GM06990 (cell line): ENCODE measurements at regions not wholly inside any gene's neighbourhood (a gene's known extent, or its start where the extent isn't known, plus 50 kb on each side); places are given as distances from the start of the nearest gene placed in this dataset.

Source experiments
- DNase-seq: peaks from one replicate; pipeline ENCODE4 v3.0.0-alpha.2; 2011; ENCODE audit not compliant: insufficient read length; ENCODE audit errors: extremely low read depth
- H3K27me3 ChIP-seq: replicated peaks from 2 replicates; pipeline ENCODE4 v1.6.0; 2011; ENCODE audit warnings: low read length; ENCODE audit not compliant: control insufficient read depth, insufficient read depth
- H3K36me3 ChIP-seq: 2 replicates; pipeline ENCODE4 v1.5.1; 2011; ENCODE audit warnings: low read length; ENCODE audit not compliant: control insufficient read depth, insufficient read depth
- H3K4me3 ChIP-seq: replicated peaks from 2 replicates; pipeline ENCODE4 v1.5.1; 2011; ENCODE audit warnings: low read depth, mild to moderate bottlenecking, control low read depth, low read length
- TF ChIP-seq, protein P1 (sequence below): IDR thresholded peaks from 2 replicates; pipeline ENCODE4 v1.5.1; 2011; ENCODE audit warnings: low read length, control low read depth, mild to moderate bottlenecking, inconsistent platforms; ENCODE audit not compliant: insufficient read depth, poor library complexity, severe bottlenecking

GRCh38 chr13:74560325-74560724 lies 426.1 kb upstream of the KLF12 start:
- DNase-seq = no peak
- H3K4me3 ChIP-seq = no peak overlapping the region
- no peaks in the 10 kb centered on the region for H3K27me3 ChIP-seq
- no peaks in the 10 kb centered on the region for H3K36me3 ChIP-seq
- TF ChIP-seq, protein P1, sequence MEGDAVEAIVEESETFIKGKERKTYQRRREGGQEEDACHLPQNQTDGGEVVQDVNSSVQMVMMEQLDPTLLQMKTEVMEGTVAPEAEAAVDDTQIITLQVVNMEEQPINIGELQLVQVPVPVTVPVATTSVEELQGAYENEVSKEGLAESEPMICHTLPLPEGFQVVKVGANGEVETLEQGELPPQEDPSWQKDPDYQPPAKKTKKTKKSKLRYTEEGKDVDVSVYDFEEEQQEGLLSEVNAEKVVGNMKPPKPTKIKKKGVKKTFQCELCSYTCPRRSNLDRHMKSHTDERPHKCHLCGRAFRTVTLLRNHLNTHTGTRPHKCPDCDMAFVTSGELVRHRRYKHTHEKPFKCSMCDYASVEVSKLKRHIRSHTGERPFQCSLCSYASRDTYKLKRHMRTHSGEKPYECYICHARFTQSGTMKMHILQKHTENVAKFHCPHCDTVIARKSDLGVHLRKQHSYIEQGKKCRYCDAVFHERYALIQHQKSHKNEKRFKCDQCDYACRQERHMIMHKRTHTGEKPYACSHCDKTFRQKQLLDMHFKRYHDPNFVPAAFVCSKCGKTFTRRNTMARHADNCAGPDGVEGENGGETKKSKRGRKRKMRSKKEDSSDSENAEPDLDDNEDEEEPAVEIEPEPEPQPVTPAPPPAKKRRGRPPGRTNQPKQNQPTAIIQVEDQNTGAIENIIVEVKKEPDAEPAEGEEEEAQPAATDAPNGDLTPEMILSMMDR = no peak

DNA sequence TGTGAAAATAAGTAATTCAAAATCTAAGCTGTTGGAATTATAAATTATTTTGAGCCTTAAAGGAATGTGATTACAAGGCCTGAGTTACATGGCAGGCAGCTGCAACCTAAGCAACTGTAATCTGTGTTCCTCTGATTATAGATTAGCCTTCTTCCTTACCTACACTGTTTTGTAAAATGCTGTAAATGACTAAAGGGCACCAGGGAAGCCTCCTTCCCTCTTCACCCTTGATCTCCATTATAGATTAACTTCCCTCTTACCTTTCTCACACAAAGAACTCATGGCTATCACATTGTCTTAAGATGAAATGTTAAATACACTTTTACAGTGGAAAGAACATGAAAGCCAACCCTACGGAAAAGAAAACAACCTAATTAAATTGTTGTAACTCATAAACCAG lies 423.7 kb upstream of the KLF12 start:
- H3K4me3 ChIP-seq = no peak overlapping the region
- no peaks in the 10 kb centered on the region for H3K27me3 ChIP-seq
- no peak for DNase-seq
- TF ChIP-seq, protein P1 = no peak
- no peaks in the 10 kb centered on the region for H3K36me3 ChIP-seq

GRCh38 chr13:74555651-74556420 lies 421.6 kb upstream of the KLF12 start:
- Histone ChIP-seq H3K4me3 (no peak overlapping the region), H3K36me3 (no peaks in the 10 kb centered on the region), H3K27me3 (no peaks in the 10 kb centered on the region)
- TF ChIP-seq, protein P1 = no peak
- no peak for DNase-seq

DNA sequence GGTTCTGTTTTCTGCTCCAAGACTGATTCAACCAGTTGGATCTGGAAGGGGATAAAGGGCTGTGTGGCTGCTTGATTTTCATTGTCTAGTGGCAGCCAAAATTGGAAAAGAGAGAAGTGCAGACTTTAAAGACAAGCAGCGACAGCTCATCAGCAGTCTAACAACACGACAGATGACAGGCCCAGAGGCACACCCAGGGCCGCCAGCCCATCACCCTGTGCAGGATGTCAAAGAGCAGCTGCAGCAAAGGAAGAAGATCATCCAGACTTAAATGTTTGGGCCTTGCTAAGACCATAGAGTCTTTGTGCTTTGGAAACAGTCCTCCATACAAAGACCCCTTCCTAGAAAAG lies 421.0 kb upstream of the KLF12 start:
- TF ChIP-seq, protein P1 = no peak
- no peak for DNase-seq
- H3K4me3 ChIP-seq = no peak overlapping the region

DNA sequence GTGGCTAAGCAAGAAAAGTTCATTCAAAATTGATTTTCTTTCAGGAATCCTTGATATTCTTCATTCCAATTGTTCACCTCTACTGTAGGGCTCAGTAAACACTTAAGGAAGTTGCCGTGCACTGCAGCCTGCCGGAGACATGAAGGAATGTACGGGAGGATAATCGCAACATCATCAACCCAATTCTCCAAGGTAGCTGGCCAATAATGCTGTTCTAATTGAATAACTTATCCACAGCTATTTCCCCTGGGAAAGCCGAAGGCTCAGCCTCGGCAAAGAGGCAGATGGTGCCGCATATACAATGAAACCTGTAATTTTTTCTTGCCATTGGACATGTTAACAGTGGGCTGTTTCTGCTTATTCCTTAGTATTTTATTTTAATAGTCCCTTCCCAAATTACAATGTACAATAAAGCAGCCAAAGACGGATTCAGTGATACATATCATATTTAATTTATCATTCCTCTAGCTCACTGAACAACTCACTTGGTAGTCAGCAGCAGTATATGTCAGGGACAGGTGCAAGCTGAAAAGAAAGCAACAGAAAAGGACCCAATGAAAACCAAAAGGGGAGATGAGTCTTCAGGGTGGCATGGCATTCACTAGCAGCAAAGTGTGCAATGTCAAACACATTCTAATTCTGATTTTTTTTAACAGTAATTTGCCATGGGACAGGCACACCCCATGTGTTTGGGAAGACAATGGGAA lies 420.5 kb upstream of the KLF12 start:
- TF ChIP-seq, protein P1 = no peak
- no peaks in the 10 kb centered on the region for H3K36me3 ChIP-seq

More for the DNA sequence above, 421.0 kb upstream of the KLF12 start:
- H3K36me3 ChIP-seq = no peaks in the 10 kb centered on the region
- no peaks in the 10 kb centered on the region for H3K27me3 ChIP-seq

More for the DNA sequence above, 420.5 kb upstream of the KLF12 start:
- Histone ChIP-seq H3K4me3 (no peak overlapping the region), H3K27me3 (no peaks in the 10 kb centered on the region)
- no peak for DNase-seq
